SK-N-SH (cell line): ENCODE measurements at regions not wholly inside any gene's neighbourhood (a gene's known extent, or its start where the extent isn't known, plus 50 kb on each side); places are given as distances from the start of the nearest gene placed in this dataset.

Source experiments
- CTCF ChIA-PET: fragments of 300-600, 350-600 bp; formaldehyde crosslinking; extraction: SDS; loops from one replicate; lab custom pipeline; 2021; lab: Yijun Ruan, JAX
- POLR2A ChIA-PET: fragments of 350-600 bp; sonication (Branson Sonifier 250); formaldehyde crosslinking; extraction: SDS; loops from one replicate; lab custom pipeline; 2020; ENCODE audit warnings: antibody characterized with exemption, inconsistent platforms; lab: Yijun Ruan, JAX
- DNase-seq: peaks from one replicate; pipeline ENCODE4 v3.0.0; 2012
- H2AFZ ChIP-seq: fragments of 200-600 bp; sonication (generic); 2 replicates; pipeline ENCODE4 v1.8.1; 2016; ENCODE audit warnings: antibody characterized with exemption, mild to moderate bottlenecking, low read depth
- H3F3A ChIP-seq: fragments of 200-600 bp; sonication (generic); replicated peaks from 2 replicates; pipeline ENCODE3; 2016; ENCODE audit warnings: antibody characterized with exemption, mild to moderate bottlenecking; ENCODE audit not compliant: insufficient read depth
- H3K27ac ChIP-seq, 2 experiments: fragments of 200-500 bp in 1 of 2; fragments of 200-600 bp in 1 of 2; sonication (Bioruptor generic) in 1 of 2; sonication (generic), shearing (Covaris generic) in 1 of 2; 2 replicates each; pipeline versions ENCODE4 v1.5.1 to v1.6.1; 2014 to 2016; ENCODE audit warnings: low read depth in 2 of 2, inconsistent platforms in 1 of 2, low read length in 1 of 2, mild to moderate bottlenecking in 1 of 2, mixed read lengths in 1 of 2
- H3K27me3 ChIP-seq: fragments of 200-600 bp; sonication (generic), shearing (Covaris generic); 2 replicates; pipeline ENCODE4 v1.6.1; 2016; ENCODE audit warnings: mixed run types; ENCODE audit not compliant: insufficient read depth
- H3K36me3 ChIP-seq, 2 experiments: fragments of 200-500 bp in 1 of 2; fragments of 200-600 bp in 1 of 2; sonication (Bioruptor generic) in 1 of 2; sonication (generic) in 1 of 2; replicated peaks in 1 of 2; 2 replicates each; pipeline versions ENCODE3 to v1.5.1; 2014 to 2016; ENCODE audit warnings: low read length in 1 of 2, mild to moderate bottlenecking in 1 of 2; ENCODE audit not compliant: insufficient read depth in 2 of 2, control insufficient read depth in 1 of 2
- H3K4me1 ChIP-seq, 2 experiments: fragments of 200-500 bp in 1 of 2; fragments of 200-600 bp in 1 of 2; sonication (Bioruptor generic) in 1 of 2; sonication (generic), shearing (Covaris generic) in 1 of 2; 2 replicates each; pipeline versions ENCODE4 v1.5.1 to v1.6.1; 2014 to 2016; ENCODE audit warnings: low read depth in 1 of 2, low read length in 1 of 2, mixed run types in 1 of 2; ENCODE audit not compliant: insufficient read depth in 2 of 2, control insufficient read depth in 1 of 2
- H3K4me2 ChIP-seq: fragments of 200-600 bp; sonication (generic), shearing (Covaris generic); 2 replicates; pipeline ENCODE4 v1.6.1; 2017; ENCODE audit warnings: mixed run types
- H3K4me3 ChIP-seq, 2 experiments: fragments of 200-500 bp in 1 of 2; fragments of 200-600 bp in 1 of 2; sonication (Bioruptor generic) in 1 of 2; sonication (generic), shearing (Covaris generic) in 1 of 2; 2 replicates each; pipeline versions ENCODE4 v1.5.1 to v1.8.1; 2014 to 2016; ENCODE audit warnings: low read depth in 2 of 2, inconsistent platforms in 1 of 2, low read length in 1 of 2, mild to moderate bottlenecking in 1 of 2, mixed read lengths in 1 of 2, moderate library complexity in 1 of 2
- H3K79me2 ChIP-seq: fragments of 200-600 bp; sonication (generic); 2 replicates; pipeline ENCODE4 v1.8.1; 2017; ENCODE audit warnings: mild to moderate bottlenecking; ENCODE audit not compliant: insufficient read depth
- H3K9ac ChIP-seq: fragments of 200-600 bp; sonication (generic); 2 replicates; pipeline ENCODE4 v1.6.1; 2017; ENCODE audit warnings: mixed run types
- H3K9me2 ChIP-seq: fragments of 200-600 bp; sonication (generic); 2 replicates; pipeline ENCODE4 v1.6.1; 2017; ENCODE audit warnings: mixed run types
- H3K9me3 ChIP-seq: fragments of 200-600 bp; sonication (generic); 2 replicates; pipeline ENCODE4 v1.6.1; 2017; ENCODE audit warnings: mixed run types, mild to moderate bottlenecking, moderate library complexity
- H4K20me1 ChIP-seq: fragments of 200-600 bp; sonication (generic); 2 replicates; pipeline ENCODE4 v1.6.1; 2017; ENCODE audit warnings: mild to moderate bottlenecking, mixed run types; ENCODE audit not compliant: insufficient read depth
- EP300 ChIP-seq, 2 experiments: IDR thresholded peaks; 2 replicates each; pipeline versions ENCODE4 v1.4.0 to v1.6.1; 2012; ENCODE audit warnings: borderline replicate concordance in 1 of 2, low read depth in 1 of 2, low read length in 1 of 2
- EZH2phosphoT487 ChIP-seq: fragments of 200-600 bp; sonication (generic); IDR thresholded peaks from 2 replicates; pipeline ENCODE4 v1.6.1; 2017; ENCODE audit warnings: low read depth, mixed run types, mild to moderate bottlenecking, antibody characterized with exemption, moderate library complexity, borderline replicate concordance
- FOSL2 ChIP-seq: IDR thresholded peaks from 2 replicates; pipeline ENCODE4 v1.4.0; 2012; ENCODE audit warnings: low read depth, mild to moderate bottlenecking, moderate library complexity, borderline replicate concordance
- FOXJ3 ChIP-seq: sonication (generic); formaldehyde crosslinking; IDR thresholded peaks from 2 replicates; pipeline ENCODE4 v1.5.1; 2020; ENCODE audit warnings: mild to moderate bottlenecking, missing genetic modification reagents
- GATA2 ChIP-seq: sonication (generic); formaldehyde crosslinking; IDR thresholded peaks from 2 replicates; pipeline ENCODE4 v1.5.0; 2020; ENCODE audit warnings: mild to moderate bottlenecking, missing genetic modification reagents
- MEF2A ChIP-seq: IDR thresholded peaks from 2 replicates; pipeline ENCODE4 v1.4.0; 2012; ENCODE audit warnings: low read depth, borderline replicate concordance
- NFIC ChIP-seq: IDR thresholded peaks from 2 replicates; pipeline ENCODE4 v1.4.0; 2012; ENCODE audit warnings: borderline replicate concordance
- NRF1 ChIP-seq: IDR thresholded peaks from 2 replicates; pipeline ENCODE4 v1.6.1; 2012; ENCODE audit warnings: low read depth, mild to moderate bottlenecking, low read length
- RAD21 ChIP-seq: IDR thresholded peaks from 2 replicates; pipeline ENCODE4 v1.6.1; 2012; ENCODE audit warnings: mild to moderate bottlenecking, low read length
- RCOR1 ChIP-seq: fragments of 150-350 bp; IDR thresholded peaks from 2 replicates; pipeline ENCODE4 v1.6.1; 2017; ENCODE audit warnings: antibody characterized with exemption, low read length
- RXRA ChIP-seq: IDR thresholded peaks from 2 replicates; pipeline ENCODE4 v1.4.0; 2012; ENCODE audit warnings: low read depth, mild to moderate bottlenecking, borderline replicate concordance
- SMC3 ChIP-seq: IDR thresholded peaks from 2 replicates; pipeline ENCODE4 v1.6.1; 2012; ENCODE audit warnings: low read depth, low read length, improper control_type of control experiment
- TAF1 ChIP-seq: IDR thresholded peaks from 2 replicates; pipeline ENCODE4 v1.6.1; 2012; ENCODE audit warnings: low read depth, mild to moderate bottlenecking, low read length, moderate library complexity, borderline replicate concordance
- TCF12 ChIP-seq: IDR thresholded peaks from 2 replicates; pipeline ENCODE4 v1.4.0; 2012
- WGBS: methylation state at CpG from one replicate; pipeline ENCODE4 v1.1.6; 2017; ENCODE audit warnings: low lambda C conversion rate; 5-methylcytosine and 5-hydroxymethylcytosine counted together
- TF ChIP-seq, protein P1 (sequence below): IDR thresholded peaks from 2 replicates; pipeline ENCODE4 v1.6.1; 2012; ENCODE audit warnings: mild to moderate bottlenecking, low read depth, low read length, moderate library complexity
- TF ChIP-seq, protein P2 (sequence below): IDR thresholded peaks from 2 replicates; pipeline ENCODE4; 2012
- TF ChIP-seq, protein P3 (sequence below): IDR thresholded peaks from 2 replicates; pipeline ENCODE4 v1.4.0; 2012; ENCODE audit warnings: low read depth, borderline replicate concordance
- TF ChIP-seq, protein P4 (sequence below): fragments of 150-350 bp; IDR thresholded peaks from 2 replicates; pipeline ENCODE4 v1.6.1; 2017; ENCODE audit warnings: antibody characterized with exemption, low read length, low read depth, borderline replicate concordance
- TF ChIP-seq, protein P5 (sequence below): fragments of 150-350 bp; IDR thresholded peaks from 2 replicates; pipeline ENCODE4 v1.6.1; 2016; ENCODE audit warnings: mild to moderate bottlenecking, low read depth, low read length
- TF ChIP-seq, protein P6 (sequence below): IDR thresholded peaks from 2 replicates; pipeline ENCODE4 v1.4.0; 2012; ENCODE audit warnings: low read depth, borderline replicate concordance

DNA sequence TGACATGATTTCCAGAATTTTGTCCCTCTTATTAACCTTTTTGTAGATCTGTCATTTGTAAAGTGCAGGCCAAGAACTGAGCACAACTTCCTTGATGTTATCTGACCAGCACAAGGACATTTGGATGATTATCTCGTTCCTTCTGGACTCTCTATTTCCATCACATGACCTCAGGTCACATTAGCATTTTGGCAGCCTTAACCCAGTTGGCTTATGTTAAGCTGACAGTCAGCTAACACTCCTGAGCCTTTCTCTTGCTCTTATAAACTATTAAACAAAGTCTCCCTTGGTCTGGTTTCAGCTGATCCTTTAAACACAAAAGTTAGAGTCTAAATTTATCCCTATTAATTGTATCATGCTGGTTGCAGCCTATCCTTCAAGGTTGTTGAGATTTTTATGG is 167.2 kb upstream of the RBBP8 start:
- H3F3A ChIP-seq, result no peaks in the 10 kb centered on the region
- DNase-seq, result no peak
- no peaks in the 10 kb centered on the region for H3K4me1 ChIP-seq
- no peak overlapping the region for H3K4me2 ChIP-seq
- CTCF ChIA-PET, result no interaction called here
- H3K4me3 ChIP-seq, result no peak overlapping the region
- H3K36me3 ChIP-seq, result no peaks in the 10 kb centered on the region
- H4K20me1 ChIP-seq, result no peaks in the 10 kb centered on the region
- TF ChIP-seq MEF2A (no peak), RAD21 (no peak), RCOR1 (no peak), RXRA (no peak), TCF12 (no peak), SMC3 (no peak), EP300 (IDR thresholded peaks at IDR 0.05; ENCODE audit: borderline replicate concordance in 1 of 2, low read depth in 1 of 2, low read length in 1 of 2) (no peak), TAF1 (no peak), NRF1 (no peak), GATA2 (no peak), FOXJ3 (CRISPR knock-in tag) (no peak), EZH2phosphoT487 (no peak), NFIC (no peak), FOSL2 (no peak)
- TF ChIP-seq, protein P1, sequence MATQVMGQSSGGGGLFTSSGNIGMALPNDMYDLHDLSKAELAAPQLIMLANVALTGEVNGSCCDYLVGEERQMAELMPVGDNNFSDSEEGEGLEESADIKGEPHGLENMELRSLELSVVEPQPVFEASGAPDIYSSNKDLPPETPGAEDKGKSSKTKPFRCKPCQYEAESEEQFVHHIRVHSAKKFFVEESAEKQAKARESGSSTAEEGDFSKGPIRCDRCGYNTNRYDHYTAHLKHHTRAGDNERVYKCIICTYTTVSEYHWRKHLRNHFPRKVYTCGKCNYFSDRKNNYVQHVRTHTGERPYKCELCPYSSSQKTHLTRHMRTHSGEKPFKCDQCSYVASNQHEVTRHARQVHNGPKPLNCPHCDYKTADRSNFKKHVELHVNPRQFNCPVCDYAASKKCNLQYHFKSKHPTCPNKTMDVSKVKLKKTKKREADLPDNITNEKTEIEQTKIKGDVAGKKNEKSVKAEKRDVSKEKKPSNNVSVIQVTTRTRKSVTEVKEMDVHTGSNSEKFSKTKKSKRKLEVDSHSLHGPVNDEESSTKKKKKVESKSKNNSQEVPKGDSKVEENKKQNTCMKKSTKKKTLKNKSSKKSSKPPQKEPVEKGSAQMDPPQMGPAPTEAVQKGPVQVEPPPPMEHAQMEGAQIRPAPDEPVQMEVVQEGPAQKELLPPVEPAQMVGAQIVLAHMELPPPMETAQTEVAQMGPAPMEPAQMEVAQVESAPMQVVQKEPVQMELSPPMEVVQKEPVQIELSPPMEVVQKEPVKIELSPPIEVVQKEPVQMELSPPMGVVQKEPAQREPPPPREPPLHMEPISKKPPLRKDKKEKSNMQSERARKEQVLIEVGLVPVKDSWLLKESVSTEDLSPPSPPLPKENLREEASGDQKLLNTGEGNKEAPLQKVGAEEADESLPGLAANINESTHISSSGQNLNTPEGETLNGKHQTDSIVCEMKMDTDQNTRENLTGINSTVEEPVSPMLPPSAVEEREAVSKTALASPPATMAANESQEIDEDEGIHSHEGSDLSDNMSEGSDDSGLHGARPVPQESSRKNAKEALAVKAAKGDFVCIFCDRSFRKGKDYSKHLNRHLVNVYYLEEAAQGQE, result no peak
- TF ChIP-seq, protein P2, sequence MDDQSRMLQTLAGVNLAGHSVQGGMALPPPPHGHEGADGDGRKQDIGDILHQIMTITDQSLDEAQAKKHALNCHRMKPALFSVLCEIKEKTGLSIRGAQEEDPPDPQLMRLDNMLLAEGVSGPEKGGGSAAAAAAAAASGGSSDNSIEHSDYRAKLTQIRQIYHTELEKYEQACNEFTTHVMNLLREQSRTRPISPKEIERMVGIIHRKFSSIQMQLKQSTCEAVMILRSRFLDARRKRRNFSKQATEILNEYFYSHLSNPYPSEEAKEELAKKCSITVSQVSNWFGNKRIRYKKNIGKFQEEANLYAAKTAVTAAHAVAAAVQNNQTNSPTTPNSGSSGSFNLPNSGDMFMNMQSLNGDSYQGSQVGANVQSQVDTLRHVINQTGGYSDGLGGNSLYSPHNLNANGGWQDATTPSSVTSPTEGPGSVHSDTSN, result no peak
- TF ChIP-seq, protein P3, sequence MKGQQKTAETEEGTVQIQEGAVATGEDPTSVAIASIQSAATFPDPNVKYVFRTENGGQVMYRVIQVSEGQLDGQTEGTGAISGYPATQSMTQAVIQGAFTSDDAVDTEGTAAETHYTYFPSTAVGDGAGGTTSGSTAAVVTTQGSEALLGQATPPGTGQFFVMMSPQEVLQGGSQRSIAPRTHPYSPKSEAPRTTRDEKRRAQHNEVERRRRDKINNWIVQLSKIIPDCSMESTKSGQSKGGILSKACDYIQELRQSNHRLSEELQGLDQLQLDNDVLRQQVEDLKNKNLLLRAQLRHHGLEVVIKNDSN, result no peak
- TF ChIP-seq, protein P4, sequence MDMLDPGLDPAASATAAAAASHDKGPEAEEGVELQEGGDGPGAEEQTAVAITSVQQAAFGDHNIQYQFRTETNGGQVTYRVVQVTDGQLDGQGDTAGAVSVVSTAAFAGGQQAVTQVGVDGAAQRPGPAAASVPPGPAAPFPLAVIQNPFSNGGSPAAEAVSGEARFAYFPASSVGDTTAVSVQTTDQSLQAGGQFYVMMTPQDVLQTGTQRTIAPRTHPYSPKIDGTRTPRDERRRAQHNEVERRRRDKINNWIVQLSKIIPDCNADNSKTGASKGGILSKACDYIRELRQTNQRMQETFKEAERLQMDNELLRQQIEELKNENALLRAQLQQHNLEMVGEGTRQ, result no peak
- TF ChIP-seq, protein P5, sequence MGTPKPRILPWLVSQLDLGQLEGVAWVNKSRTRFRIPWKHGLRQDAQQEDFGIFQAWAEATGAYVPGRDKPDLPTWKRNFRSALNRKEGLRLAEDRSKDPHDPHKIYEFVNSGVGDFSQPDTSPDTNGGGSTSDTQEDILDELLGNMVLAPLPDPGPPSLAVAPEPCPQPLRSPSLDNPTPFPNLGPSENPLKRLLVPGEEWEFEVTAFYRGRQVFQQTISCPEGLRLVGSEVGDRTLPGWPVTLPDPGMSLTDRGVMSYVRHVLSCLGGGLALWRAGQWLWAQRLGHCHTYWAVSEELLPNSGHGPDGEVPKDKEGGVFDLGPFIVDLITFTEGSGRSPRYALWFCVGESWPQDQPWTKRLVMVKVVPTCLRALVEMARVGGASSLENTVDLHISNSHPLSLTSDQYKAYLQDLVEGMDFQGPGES, result no peak
- TF ChIP-seq, protein P6, sequence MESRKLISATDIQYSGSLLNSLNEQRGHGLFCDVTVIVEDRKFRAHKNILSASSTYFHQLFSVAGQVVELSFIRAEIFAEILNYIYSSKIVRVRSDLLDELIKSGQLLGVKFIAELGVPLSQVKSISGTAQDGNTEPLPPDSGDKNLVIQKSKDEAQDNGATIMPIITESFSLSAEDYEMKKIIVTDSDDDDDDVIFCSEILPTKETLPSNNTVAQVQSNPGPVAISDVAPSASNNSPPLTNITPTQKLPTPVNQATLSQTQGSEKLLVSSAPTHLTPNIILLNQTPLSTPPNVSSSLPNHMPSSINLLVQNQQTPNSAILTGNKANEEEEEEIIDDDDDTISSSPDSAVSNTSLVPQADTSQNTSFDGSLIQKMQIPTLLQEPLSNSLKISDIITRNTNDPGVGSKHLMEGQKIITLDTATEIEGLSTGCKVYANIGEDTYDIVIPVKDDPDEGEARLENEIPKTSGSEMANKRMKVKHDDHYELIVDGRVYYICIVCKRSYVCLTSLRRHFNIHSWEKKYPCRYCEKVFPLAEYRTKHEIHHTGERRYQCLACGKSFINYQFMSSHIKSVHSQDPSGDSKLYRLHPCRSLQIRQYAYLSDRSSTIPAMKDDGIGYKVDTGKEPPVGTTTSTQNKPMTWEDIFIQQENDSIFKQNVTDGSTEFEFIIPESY, result no peak
- H3K27ac ChIP-seq, result no peak overlapping the region
- no peak overlapping the region for H3K9ac ChIP-seq
- 4% methylated on average over 1 of the region's 1 CpG for WGBS
- no peaks in the 10 kb centered on the region; the same call in 1 of the 2 replicates for H3K27me3 ChIP-seq
- 0 out of 2 replicates have a peak, but pooled peaks cover under 1% of the 10 kb centered on the region for H3K9me3 ChIP-seq
- H3K9me2 ChIP-seq, result no peaks in the 10 kb centered on the region
- H3K79me2 ChIP-seq, result no peaks in the 10 kb centered on the region
- no peak overlapping the region for H2AFZ ChIP-seq
- POLR2A ChIA-PET, result no interaction called here
